ENCODE measurements at regions not wholly inside any gene's neighbourhood (a gene's known extent, or its start where the extent isn't known, plus 50 kb on each side); places are given as distances from the start of the nearest gene placed in this dataset.

GRCh38 chr1:214983126-214983869 is 99.2 kb upstream of the KCNK2 start:
- WGBS (ENCODE audit: low lambda C conversion rate) = 26% methylated on average over 3 of the region's 3 CpGs
- no peaks in the 10 kb centered on the region for H3K9me3 ChIP-seq (ENCODE audit: low read length)
- no peaks in the 10 kb centered on the region for H3K4me1 ChIP-seq (ENCODE audit: insufficient read depth, low read length)
- no peak overlapping the region for H3K27ac ChIP-seq (ENCODE audit: extremely low read length, insufficient read depth, low read length)
- no TSS peak for BruUV-seq (replicated peaks)
- POLR2A ChIA-PET = no interaction called here
- H3K27me3 ChIP-seq (ENCODE audit: control insufficient read depth in 1 of 2, insufficient read depth in 2 of 2, low read length in 2 of 2) = no peaks in the 10 kb centered on the region; a peak in 1 of 5 replicates
- H3K4me2 ChIP-seq (ENCODE audit: low read depth, low read length) = no peak overlapping the region
- ATAC-seq (no peak), DNase-seq (ENCODE audit: low spot score) (no peak), FAIRE-seq (no peak)
- in situ Hi-C loops (cut with HindIII; ENCODE audit: extremely low pct_ligation_motif_present, low pct_unique_long_range_greater_than_20kb) (no loop called here), intact Hi-C loops (cut with micrococcal nuclease; ENCODE audit: unreplicated experiment) (no loop called here)
- H2AFZ ChIP-seq (ENCODE audit: low read length) = no peak overlapping the region
- no peaks in the 10 kb centered on the region for H3K36me3 ChIP-seq (replicated peaks in 1 of 2; ENCODE audit: control insufficient read depth in 1 of 2, insufficient read depth in 2 of 2, low read length in 2 of 2)
- CTCF ChIA-PET (ENCODE audit: low intra/inter-chr PET ratio, low total read pairs) = no interaction called here
- no peaks in the 10 kb centered on the region for H4K20me1 ChIP-seq (ENCODE audit: insufficient read depth, low read length)
- no peaks in the 10 kb centered on the region for H3K79me2 ChIP-seq (ENCODE audit: insufficient read depth, low read length)
- TF ChIP-seq NFE2L2 (IDR thresholded peaks at IDR 0.05; ENCODE audit: low read length) = no peak
- no peak for TF ChIP-seq USF2 (IDR thresholded peaks at IDR 0.05; ENCODE audit: low read depth, low read length)
- TF ChIP-seq USF2 (CRISPR knock-in tag; IDR thresholded peaks at IDR 0.05; ENCODE audit: borderline replicate concordance) = no peak
- TF ChIP-seq U2AF1 (optimal IDR thresholded peaks at IDR 0.05; ENCODE audit: low read depth, low read length) = no peak
- no peak for TF ChIP-seq CHD4 (IDR thresholded peaks at IDR 0.05; ENCODE audit: borderline replicate concordance, low read length)
- H3K9ac ChIP-seq (ENCODE audit: insufficient read depth, low read depth, low read length) = no peak overlapping the region
- no peak overlapping the region for H3K4me3 ChIP-seq (replicated peaks in 1 of 3; ENCODE audit: insufficient read depth in 1 of 3, low read depth in 2 of 3, low read length in 3 of 3)

- ATAC-seq (no peak), FAIRE-seq (no peak), DNase-seq (ENCODE audit: low spot score) (no peak)
- no peak overlapping the region for H2AFZ ChIP-seq (ENCODE audit: low read length)
- H3K9me3 ChIP-seq (ENCODE audit: low read length) = no peaks in the 10 kb centered on the region
- ChIA-PET CTCF (ENCODE audit: low intra/inter-chr PET ratio, low total read pairs) (no interaction called here), POLR2A (no interaction called here)
- H3K79me2 ChIP-seq (ENCODE audit: insufficient read depth, low read length) = no peaks in the 10 kb centered on the region
- H3K27me3 ChIP-seq (ENCODE audit: control insufficient read depth in 1 of 2, insufficient read depth in 2 of 2, low read length in 2 of 2) = no peaks in the 10 kb centered on the region; a peak in 1 of 5 replicates
- BruUV-seq (replicated peaks) = no TSS peak
- 0% methylated on average over 1 of the region's 1 CpG for WGBS (ENCODE audit: low lambda C conversion rate)
- no peak overlapping the region for H3K4me3 ChIP-seq (replicated peaks in 1 of 3; ENCODE audit: insufficient read depth in 1 of 3, low read depth in 2 of 3, low read length in 3 of 3)
- H3K4me2 ChIP-seq (ENCODE audit: low read depth, low read length) = no peak overlapping the region
- no peaks in the 10 kb centered on the region for H4K20me1 ChIP-seq (ENCODE audit: insufficient read depth, low read length)
- intact Hi-C loops (cut with micrococcal nuclease; ENCODE audit: unreplicated experiment) (no loop called here), in situ Hi-C loops (cut with HindIII; ENCODE audit: extremely low pct_ligation_motif_present, low pct_unique_long_range_greater_than_20kb) (no loop called here)
- H3K36me3 ChIP-seq (replicated peaks in 1 of 2; ENCODE audit: control insufficient read depth in 1 of 2, insufficient read depth in 2 of 2, low read length in 2 of 2) = no peaks in the 10 kb centered on the region
- no peak overlapping the region for H3K9ac ChIP-seq (ENCODE audit: insufficient read depth, low read depth, low read length)
- H3K4me1 ChIP-seq (ENCODE audit: insufficient read depth, low read length) = no peaks in the 10 kb centered on the region
- H3K27ac ChIP-seq (ENCODE audit: extremely low read length, insufficient read depth, low read length) = no peak overlapping the region
- TF ChIP-seq ZNF761 (CRISPR knock-in tag; conservative IDR thresholded peaks at IDR 0.05) = no peak
- no peak for TF ChIP-seq KLF12 (CRISPR knock-in tag; IDR thresholded peaks at IDR 0.05; ENCODE audit: borderline replicate concordance)
- TF ChIP-seq ZHX2 (IDR thresholded peaks at IDR 0.05; ENCODE audit: low read depth) = no peak
- no peak for TF ChIP-seq ZHX2 (CRISPR knock-in tag; IDR thresholded peaks at IDR 0.05; ENCODE audit: borderline replicate concordance)
These were observed 93.2 kb upstream of the KCNK2 start for GRCh38 chr1:214989341-214989740.

Measured in HepG2 (cell line).